HFFc6 (cell line): ENCODE measurements at regions not wholly inside any gene's neighbourhood (a gene's known extent, or its start where the extent isn't known, plus 50 kb on each side); places are given as distances from the start of the nearest gene placed in this dataset.

Experiments used
- DNase-seq: peaks from one replicate; pipeline ENCODE4 v3.0.0-alpha.2; 2018
- H3K27ac Mint-ChIP-seq: 2 replicates; pipeline ENCODE4 v1.8.0; 2020; ENCODE audit warnings: mild to moderate bottlenecking, mixed read lengths
- H3K27me3 Mint-ChIP-seq: 2 replicates; pipeline ENCODE4 v1.8.0; 2021; ENCODE audit warnings: mild to moderate bottlenecking, moderate library complexity, mixed read lengths; ENCODE audit not compliant: insufficient read depth
- H3K36me3 Mint-ChIP-seq: 2 replicates; pipeline ENCODE4 v1.8.0; 2021; ENCODE audit warnings: low read depth, mixed read lengths
- H3K4me1 Mint-ChIP-seq: 2 replicates; pipeline ENCODE4 v1.8.0; 2020; ENCODE audit warnings: low read depth, mixed read lengths
- H3K4me3 Mint-ChIP-seq: 2 replicates; pipeline ENCODE4 v1.8.0; 2020; ENCODE audit warnings: mild to moderate bottlenecking, moderate library complexity, mixed read lengths
- H3K9me3 Mint-ChIP-seq: 2 replicates; pipeline ENCODE4 v1.8.0; 2020; ENCODE audit warnings: mild to moderate bottlenecking, mixed read lengths
- TF ChIP-seq, protein P1 (sequence below): fragments of 200-600 bp; sonication (generic); IDR thresholded peaks from 2 replicates; pipeline ENCODE4 v1.5.0; 2021; ENCODE audit warnings: antibody characterized with exemption, mild to moderate bottlenecking

GRCh38 chr13:89610331-89610730 lies 1737.2 kb upstream of the MIR17HG start:
- Mint-ChIP-seq H3K36me3 (no peaks in the 10 kb centered on the region), H3K4me1 (no peaks in the 10 kb centered on the region), H3K27me3 (no peaks in the 10 kb centered on the region), H3K4me3 (no peak overlapping the region), H3K27ac (no peak overlapping the region), H3K9me3 (peaks cover 26% of the 10 kb centered on the region)
- DNase-seq: no peak
- TF ChIP-seq, protein P1, sequence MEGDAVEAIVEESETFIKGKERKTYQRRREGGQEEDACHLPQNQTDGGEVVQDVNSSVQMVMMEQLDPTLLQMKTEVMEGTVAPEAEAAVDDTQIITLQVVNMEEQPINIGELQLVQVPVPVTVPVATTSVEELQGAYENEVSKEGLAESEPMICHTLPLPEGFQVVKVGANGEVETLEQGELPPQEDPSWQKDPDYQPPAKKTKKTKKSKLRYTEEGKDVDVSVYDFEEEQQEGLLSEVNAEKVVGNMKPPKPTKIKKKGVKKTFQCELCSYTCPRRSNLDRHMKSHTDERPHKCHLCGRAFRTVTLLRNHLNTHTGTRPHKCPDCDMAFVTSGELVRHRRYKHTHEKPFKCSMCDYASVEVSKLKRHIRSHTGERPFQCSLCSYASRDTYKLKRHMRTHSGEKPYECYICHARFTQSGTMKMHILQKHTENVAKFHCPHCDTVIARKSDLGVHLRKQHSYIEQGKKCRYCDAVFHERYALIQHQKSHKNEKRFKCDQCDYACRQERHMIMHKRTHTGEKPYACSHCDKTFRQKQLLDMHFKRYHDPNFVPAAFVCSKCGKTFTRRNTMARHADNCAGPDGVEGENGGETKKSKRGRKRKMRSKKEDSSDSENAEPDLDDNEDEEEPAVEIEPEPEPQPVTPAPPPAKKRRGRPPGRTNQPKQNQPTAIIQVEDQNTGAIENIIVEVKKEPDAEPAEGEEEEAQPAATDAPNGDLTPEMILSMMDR: no peak

- H3K27me3 Mint-ChIP-seq: no peaks in the 10 kb centered on the region
- H3K4me3 Mint-ChIP-seq: no peak overlapping the region
- TF ChIP-seq, protein P1: no peak
- H3K9me3 Mint-ChIP-seq: peaks cover 21% of the 10 kb centered on the region
- H3K36me3 Mint-ChIP-seq: no peaks in the 10 kb centered on the region
- no peak for DNase-seq
- no peaks in the 10 kb centered on the region for H3K4me1 Mint-ChIP-seq
- H3K27ac Mint-ChIP-seq: no peak overlapping the region
Measured at GRCh38 chr13:89610881-89611280, 1736.6 kb upstream of the MIR17HG start.

DNA sequence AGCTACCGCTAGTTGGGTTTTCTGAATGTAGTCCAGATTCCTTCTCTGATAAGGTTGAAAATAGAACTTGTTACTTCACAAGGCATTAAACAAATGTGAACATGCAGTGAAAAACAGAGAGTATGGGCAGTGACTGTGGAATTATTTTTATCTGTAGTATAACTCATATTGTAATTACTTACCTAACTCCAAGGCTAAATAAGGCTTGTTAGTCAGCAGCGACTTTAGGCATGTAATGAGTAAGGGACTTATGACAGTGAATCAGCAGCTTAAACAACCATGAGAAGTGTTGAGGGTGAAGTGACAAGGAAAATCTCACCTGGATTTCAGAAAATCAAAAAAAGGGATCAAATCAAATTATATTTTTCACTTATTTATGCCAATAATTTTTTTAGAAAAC lies 1719.5 kb upstream of the MIR17HG start:
- Mint-ChIP-seq H3K36me3 (no peaks in the 10 kb centered on the region), H3K9me3 (peaks cover 32% of the 10 kb centered on the region), H3K27ac (no peak overlapping the region), H3K27me3 (no peaks in the 10 kb centered on the region), H3K4me1 (no peaks in the 10 kb centered on the region), H3K4me3 (no peak overlapping the region)
- TF ChIP-seq, protein P1: no peak
- no peak for DNase-seq

DNA sequence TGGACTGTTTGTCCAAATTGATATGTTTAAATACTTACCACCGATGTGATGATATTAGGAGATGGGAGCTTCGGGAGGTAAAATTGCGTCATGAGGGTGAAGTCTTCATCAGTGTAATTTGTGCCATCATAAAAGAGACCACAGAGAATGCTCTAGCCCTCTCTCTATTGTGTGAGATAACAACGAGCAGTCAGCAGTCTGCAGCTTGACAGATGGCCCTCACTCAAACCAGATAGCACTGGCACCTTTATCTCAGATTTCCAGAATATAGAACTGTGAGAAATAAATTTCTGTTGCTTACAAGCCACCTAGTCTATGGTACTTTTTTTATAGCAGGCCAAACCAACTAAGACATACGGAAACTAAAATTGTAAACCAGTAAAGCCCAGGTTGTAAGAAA lies 1718.9 kb upstream of the MIR17HG start:
- TF ChIP-seq, protein P1: no peak
- Mint-ChIP-seq H3K9me3 (peaks cover 35% of the 10 kb centered on the region), H3K27me3 (no peaks in the 10 kb centered on the region), H3K27ac (no peak overlapping the region), H3K36me3 (no peaks in the 10 kb centered on the region), H3K4me3 (no peak overlapping the region), H3K4me1 (no peaks in the 10 kb centered on the region)
- no peak for DNase-seq

DNA sequence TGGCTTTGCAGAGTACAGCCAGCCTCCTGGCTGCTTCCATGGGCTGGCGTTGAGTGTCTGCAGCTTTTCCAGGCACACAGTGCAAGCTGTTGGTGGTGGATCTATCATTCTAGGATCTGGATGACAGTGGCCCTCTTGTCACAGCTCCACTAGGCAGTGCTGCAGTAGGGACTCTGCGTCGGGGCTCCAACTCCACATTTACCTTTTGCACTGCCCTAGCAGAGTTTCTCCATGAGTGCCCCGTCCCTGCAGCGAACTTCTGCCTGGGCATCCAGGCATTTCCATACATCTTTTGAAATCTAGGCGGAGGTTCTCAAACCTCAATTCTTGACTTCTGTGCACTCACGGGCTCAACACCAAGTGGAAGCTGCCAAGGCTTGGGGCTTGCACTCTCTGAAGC lies 1697.3 kb upstream of the MIR17HG start:
- no peak for DNase-seq
- TF ChIP-seq, protein P1: no peak
- Mint-ChIP-seq H3K27me3 (no peaks in the 10 kb centered on the region), H3K27ac (no peak overlapping the region), H3K4me1 (no peaks in the 10 kb centered on the region), H3K9me3 (peaks cover 60% of the 10 kb centered on the region), H3K36me3 (no peaks in the 10 kb centered on the region; the same call in 1 of the 2 replicates), H3K4me3 (no peak overlapping the region)

- no peaks in the 10 kb centered on the region for H3K27me3 Mint-ChIP-seq
- no peak for DNase-seq
- TF ChIP-seq, protein P1: no peak
- H3K4me3 Mint-ChIP-seq: no peak overlapping the region
- no peaks in the 10 kb centered on the region for H3K36me3 Mint-ChIP-seq
- no peak overlapping the region for H3K27ac Mint-ChIP-seq
- H3K4me1 Mint-ChIP-seq: no peaks in the 10 kb centered on the region
- peaks cover 46% of the 10 kb centered on the region for H3K9me3 Mint-ChIP-seq
Measured at GRCh38 chr13:89660752-89661151, 1686.7 kb upstream of the MIR17HG start.
